SK-N-SH treated with all-trans-retinoic acid at 6 μM for 48 hours (cell line): ENCODE measurements at regions not wholly inside any gene's neighbourhood (a gene's known extent, or its start where the extent isn't known, plus 50 kb on each side); places are given as distances from the start of the nearest gene placed in this dataset.

Experiments
- ARNTL ChIP-seq: fragments of 450-650 bp; formaldehyde crosslinking; IDR thresholded peaks from 2 replicates; pipeline ENCODE4 v1.5.0; 2020; ENCODE audit warnings: low read depth, mild to moderate bottlenecking, moderate library complexity, borderline replicate concordance
- PPARA ChIP-seq: fragments of 250-450 bp; sonication (Bioruptor Pico); IDR thresholded peaks from 2 replicates; pipeline ENCODE4 v1.5.0; 2020; ENCODE audit warnings: mild to moderate bottlenecking, borderline replicate concordance
- RARB ChIP-seq: fragments of 250-450 bp; sonication (Bioruptor Pico); IDR thresholded peaks from 2 replicates; pipeline ENCODE4 v1.8.0; 2021; ENCODE audit warnings: mild to moderate bottlenecking, moderate library complexity
- SNAI2 ChIP-seq: fragments of 250-450 bp; sonication (Bioruptor Pico); IDR thresholded peaks from 2 replicates; pipeline ENCODE4 v1.5.0; 2020; ENCODE audit warnings: mild to moderate bottlenecking, moderate library complexity
- ZC3H10 ChIP-seq: fragments of 250-450 bp; sonication (Bioruptor Pico); IDR thresholded peaks from 2 replicates; pipeline ENCODE4 v1.5.1; 2021; ENCODE audit warnings: mild to moderate bottlenecking, moderate library complexity
- ZFP3 ChIP-seq: fragments of 250-450 bp; sonication (Bioruptor Pico); IDR thresholded peaks from 2 replicates; pipeline ENCODE4 v1.5.0; 2020; ENCODE audit warnings: mild to moderate bottlenecking, moderate library complexity
- ZNF70 ChIP-seq: fragments of 450-650 bp; formaldehyde crosslinking; IDR thresholded peaks from 2 replicates; pipeline ENCODE4 v1.5.0; 2020; ENCODE audit warnings: mild to moderate bottlenecking, moderate library complexity
- ZNF8 ChIP-seq: fragments of 450-650 bp; formaldehyde crosslinking; IDR thresholded peaks from 2 replicates; pipeline ENCODE4 v1.5.0; 2020; ENCODE audit warnings: mild to moderate bottlenecking, moderate library complexity
- TF ChIP-seq, protein P1 (sequence below): fragments of 250-450 bp; sonication (Bioruptor Pico); IDR thresholded peaks from 2 replicates; pipeline ENCODE4 v1.8.0; 2020; ENCODE audit warnings: mild to moderate bottlenecking, moderate library complexity, borderline replicate concordance
- TF ChIP-seq, protein P2 (sequence below): fragments of 250-450 bp; sonication (Bioruptor Pico); IDR thresholded peaks from 2 replicates; pipeline ENCODE4 v1.5.0; 2020; ENCODE audit warnings: mild to moderate bottlenecking, moderate library complexity

DNA sequence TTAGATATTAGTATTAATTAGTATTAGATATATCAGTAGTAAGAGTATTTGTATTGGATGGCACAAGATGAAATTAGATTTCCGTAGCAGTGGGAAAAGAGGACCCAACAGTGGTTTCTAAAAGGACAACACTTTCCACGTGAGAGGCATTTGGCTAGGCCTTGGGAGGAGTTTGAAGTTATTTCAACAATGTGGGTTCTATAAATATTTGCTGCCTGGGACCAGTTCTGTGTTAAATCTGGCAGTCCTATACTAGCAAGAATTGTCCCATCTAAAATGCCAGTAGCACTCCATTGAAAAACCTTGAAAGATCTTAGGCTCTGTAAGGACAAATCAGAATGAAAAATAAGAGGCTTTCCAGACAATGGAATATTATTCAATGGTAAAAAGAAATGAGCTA, 347.1 kb upstream of the DNAJC19 start:
- TF ChIP-seq PPARA (CRISPR knock-in tag): no peak
- TF ChIP-seq, protein P1, sequence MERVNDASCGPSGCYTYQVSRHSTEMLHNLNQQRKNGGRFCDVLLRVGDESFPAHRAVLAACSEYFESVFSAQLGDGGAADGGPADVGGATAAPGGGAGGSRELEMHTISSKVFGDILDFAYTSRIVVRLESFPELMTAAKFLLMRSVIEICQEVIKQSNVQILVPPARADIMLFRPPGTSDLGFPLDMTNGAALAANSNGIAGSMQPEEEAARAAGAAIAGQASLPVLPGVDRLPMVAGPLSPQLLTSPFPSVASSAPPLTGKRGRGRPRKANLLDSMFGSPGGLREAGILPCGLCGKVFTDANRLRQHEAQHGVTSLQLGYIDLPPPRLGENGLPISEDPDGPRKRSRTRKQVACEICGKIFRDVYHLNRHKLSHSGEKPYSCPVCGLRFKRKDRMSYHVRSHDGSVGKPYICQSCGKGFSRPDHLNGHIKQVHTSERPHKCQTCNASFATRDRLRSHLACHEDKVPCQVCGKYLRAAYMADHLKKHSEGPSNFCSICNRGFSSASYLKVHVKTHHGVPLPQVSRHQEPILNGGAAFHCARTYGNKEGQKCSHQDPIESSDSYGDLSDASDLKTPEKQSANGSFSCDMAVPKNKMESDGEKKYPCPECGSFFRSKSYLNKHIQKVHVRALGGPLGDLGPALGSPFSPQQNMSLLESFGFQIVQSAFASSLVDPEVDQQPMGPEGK (CRISPR knock-in tag): no peak
- no peak for TF ChIP-seq SNAI2
- no peak for TF ChIP-seq ZNF70 (CRISPR knock-in tag)
- no peak for TF ChIP-seq ZC3H10
- TF ChIP-seq ZFP3 (CRISPR knock-in tag): no peak
- TF ChIP-seq ARNTL: no peak
- TF ChIP-seq, protein P2, sequence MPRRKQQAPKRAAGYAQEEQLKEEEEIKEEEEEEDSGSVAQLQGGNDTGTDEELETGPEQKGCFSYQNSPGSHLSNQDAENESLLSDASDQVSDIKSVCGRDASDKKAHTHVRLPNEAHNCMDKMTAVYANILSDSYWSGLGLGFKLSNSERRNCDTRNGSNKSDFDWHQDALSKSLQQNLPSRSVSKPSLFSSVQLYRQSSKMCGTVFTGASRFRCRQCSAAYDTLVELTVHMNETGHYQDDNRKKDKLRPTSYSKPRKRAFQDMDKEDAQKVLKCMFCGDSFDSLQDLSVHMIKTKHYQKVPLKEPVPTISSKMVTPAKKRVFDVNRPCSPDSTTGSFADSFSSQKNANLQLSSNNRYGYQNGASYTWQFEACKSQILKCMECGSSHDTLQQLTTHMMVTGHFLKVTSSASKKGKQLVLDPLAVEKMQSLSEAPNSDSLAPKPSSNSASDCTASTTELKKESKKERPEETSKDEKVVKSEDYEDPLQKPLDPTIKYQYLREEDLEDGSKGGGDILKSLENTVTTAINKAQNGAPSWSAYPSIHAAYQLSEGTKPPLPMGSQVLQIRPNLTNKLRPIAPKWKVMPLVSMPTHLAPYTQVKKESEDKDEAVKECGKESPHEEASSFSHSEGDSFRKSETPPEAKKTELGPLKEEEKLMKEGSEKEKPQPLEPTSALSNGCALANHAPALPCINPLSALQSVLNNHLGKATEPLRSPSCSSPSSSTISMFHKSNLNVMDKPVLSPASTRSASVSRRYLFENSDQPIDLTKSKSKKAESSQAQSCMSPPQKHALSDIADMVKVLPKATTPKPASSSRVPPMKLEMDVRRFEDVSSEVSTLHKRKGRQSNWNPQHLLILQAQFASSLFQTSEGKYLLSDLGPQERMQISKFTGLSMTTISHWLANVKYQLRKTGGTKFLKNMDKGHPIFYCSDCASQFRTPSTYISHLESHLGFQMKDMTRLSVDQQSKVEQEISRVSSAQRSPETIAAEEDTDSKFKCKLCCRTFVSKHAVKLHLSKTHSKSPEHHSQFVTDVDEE (CRISPR knock-in tag): no peak
- TF ChIP-seq ZNF8: no peak
- TF ChIP-seq RARB (CRISPR knock-in tag): no peak
